HG02610 (cell line): ENCODE measurements at regions not wholly inside any gene's neighbourhood (a gene's known extent, or its start where the extent isn't known, plus 50 kb on each side); places are given as distances from the start of the nearest gene placed in this dataset.

ENCODE experiments used
- ATAC-seq: cut with Tn5 transposase; IDR thresholded peaks from one replicate; pipeline ENCODE4 v1.9.1; 2021; ENCODE audit warnings: mild to moderate bottlenecking, moderate library complexity; ENCODE audit not compliant: unreplicated experiment

GRCh38 chr3:72194458-72194857 is 409.5 kb upstream of the PROK2 start:
- no peak for ATAC-seq

DNA sequence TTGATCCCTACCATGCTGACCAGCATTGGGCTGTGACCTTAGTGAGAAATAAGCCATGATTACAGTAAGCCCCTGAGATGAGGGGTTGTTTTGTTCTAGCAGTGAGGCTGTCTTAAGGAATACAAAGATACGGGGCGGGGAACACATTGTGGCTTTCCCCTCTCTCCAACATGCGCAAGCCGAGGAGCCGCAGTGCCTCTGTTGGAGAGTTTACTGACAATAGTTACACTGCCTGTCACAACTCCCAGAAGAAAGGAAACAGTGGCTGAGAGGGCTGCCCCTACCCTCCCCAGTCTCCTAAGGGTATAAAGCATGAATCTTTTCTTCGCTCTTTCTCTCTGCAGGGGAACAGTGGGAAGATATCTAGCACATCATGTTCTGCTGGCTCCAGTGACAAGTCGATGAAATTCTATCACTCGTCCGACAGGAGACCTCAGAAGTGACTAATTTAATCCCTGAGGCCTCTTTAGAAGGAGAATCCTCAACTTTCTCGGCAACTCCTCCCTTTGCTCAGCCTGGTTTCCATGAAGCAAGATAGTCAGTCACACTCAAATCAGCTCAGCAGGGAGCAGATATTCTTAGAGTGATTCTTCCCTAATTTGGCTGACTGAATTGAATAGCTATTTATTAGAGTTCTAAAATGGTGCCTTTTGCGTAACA is 409.0 kb upstream of the PROK2 start:
- ATAC-seq: no peak

DNA sequence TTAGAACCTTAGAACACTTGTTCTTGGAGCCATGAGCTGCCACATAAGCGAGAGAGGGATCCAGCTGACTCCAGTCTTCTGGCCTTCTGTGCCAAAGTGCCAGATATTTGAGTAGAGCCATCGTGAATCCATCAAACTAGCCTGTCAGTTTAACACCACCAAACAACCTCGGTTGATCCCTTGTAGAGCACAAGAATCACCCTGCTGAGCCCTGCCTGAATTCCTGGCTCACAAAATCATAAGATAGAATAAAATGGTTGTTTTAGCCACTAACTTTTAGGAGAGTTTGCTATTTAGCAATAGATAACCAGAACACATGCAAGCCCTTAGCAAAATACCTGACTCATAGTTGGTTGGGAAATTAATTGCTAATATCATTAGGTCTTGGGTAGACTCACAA is 407.6 kb upstream of the PROK2 start:
- no peak for ATAC-seq

DNA sequence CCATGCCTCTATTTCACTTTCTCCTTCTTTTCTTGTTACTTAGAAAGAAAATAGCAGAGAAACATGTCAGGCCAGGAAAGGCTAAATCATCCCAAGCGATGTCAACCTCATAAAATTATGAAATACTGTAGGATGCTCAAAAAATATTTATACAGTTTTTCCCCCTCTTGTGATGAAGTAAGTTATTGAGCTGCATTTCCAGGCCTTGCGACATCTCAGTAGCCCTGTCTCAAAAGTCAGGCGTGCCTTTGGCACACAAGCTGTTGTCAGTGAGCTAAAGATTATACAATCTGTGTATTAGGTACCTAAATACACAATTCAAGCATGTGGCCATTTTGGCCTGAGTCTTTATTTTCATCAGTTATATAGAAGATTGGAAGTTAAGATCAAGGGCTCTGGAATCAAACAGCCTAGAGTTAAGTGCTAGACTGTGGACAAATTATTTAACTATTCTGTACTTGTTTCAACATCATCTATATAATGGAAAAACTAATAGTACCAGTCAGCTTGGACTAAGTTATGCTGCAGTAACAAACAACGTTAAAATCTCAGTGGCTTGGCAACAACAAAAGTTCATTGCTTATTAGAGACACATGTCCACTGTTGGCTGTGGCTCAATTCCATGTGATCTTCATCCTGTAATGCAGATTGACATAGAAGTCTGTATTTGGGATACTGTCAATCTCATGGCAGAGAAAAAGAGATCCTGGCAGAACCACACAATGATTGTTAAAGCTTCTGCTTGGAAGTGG is 406.4 kb upstream of the PROK2 start:
- no peak for ATAC-seq

DNA sequence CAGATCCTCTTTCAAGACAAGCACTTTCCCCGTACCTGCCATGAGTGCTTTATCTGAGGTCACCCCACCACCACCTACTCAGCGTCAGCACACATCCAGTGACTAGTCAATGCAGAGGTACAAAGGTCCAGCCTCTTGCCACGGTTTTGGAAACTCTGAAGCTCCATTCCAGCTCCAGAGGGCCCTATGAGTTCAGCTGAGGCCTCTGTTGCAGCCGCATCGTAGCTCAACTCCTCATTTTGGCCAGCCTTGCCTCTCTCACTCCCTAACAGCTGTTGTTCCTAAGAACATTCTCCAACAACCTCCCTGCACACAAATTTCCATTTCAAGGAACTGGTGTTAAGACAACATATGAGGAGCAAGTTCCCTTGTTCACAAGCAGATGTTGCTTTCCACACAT is 405.1 kb upstream of the PROK2 start:
- ATAC-seq: no peak

DNA sequence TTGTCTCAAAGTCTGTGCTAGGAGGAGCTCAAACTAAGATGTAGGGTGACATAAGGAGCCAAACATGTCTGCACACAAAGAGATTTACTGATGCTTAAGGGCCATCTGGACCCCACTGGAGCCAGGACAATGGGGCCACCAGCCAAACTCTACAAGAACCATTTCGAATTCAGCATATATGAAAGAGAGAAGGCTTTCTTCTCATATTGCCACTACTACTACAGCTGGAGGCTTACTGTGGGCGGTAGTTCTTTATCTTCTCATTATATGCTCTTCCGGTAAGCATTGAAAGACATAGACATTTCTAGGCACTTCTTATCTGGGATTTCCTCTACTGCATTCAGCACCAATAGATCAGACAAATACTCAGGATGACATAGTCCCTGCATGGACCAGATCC is 404.4 kb upstream of the PROK2 start:
- ATAC-seq: no peak

DNA sequence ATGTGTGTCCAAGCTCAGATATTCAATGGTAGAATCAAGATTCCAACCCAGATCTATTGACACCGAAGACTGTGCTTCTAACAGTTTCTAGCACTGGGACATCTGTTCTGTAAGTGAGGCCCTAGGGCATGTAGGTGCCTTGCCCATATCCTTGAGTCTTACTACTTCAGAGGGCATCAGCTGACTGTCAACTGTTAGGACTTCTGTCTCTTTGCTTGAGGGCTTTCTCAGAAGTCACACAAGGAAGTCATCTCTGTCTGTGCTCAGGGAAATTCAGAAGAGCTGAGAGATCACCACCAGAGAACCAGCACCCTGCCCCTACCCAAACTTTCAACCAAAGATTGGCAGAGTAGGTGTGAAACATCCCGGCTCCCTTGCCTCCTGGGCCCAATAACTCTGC is 403.6 kb upstream of the PROK2 start:
- ATAC-seq: no peak

GRCh38 chr3:72187131-72187530 is 402.2 kb upstream of the PROK2 start:
- ATAC-seq: no peak

- peak; percentile 3 for ATAC-seq
Measured at GRCh38 chr3:72186400-72186855, 401.5 kb upstream of the PROK2 start.

GRCh38 chr3:72185549-72186399 is 400.8 kb upstream of the PROK2 start:
- ATAC-seq: peak; percentile 74

DNA sequence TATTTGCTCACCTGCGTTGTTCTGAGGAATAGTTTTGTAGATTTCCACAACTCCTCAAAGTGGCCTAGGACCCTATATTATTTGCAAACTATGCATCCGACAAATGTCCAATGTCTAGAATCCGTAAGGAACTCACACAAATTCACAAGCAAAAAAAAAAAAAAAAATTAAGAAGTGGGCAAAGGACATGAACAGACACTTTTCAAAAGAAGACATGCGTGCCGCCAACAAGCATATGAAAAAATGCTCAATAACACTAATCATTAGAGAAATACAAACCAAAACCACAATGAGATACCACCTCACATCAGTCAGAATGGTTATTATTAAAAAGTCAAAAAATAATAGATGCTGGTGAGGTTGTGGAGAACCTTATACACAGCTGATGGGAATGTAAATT is 398.5 kb upstream of the PROK2 start:
- no peak for ATAC-seq

- no peak for ATAC-seq
Measured at GRCh38 chr3:72182206-72182605, 397.3 kb upstream of the PROK2 start.

GRCh38 chr3:72181251-72181650 is 396.3 kb upstream of the PROK2 start:
- ATAC-seq: no peak

- no peak for ATAC-seq
Measured at GRCh38 chr3:72180405-72180804, 395.5 kb upstream of the PROK2 start.

DNA sequence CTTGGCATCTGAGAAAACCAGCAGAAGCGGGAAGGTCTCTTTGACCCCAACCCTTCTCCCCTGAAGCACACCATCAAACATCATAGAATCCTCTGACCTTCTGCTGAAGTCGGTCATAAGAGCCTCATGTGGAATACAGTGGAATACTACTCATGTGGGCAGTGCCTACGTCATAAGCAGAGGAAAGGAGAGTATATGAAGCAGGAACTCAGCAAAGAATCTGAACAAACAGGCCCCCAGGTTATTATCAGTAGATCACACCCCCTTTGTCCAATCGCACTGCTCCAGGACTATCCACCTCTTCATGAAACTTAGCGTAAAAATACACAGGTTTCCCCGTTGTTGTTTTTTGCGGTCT is 394.1 kb upstream of the PROK2 start:
- no peak for ATAC-seq

DNA sequence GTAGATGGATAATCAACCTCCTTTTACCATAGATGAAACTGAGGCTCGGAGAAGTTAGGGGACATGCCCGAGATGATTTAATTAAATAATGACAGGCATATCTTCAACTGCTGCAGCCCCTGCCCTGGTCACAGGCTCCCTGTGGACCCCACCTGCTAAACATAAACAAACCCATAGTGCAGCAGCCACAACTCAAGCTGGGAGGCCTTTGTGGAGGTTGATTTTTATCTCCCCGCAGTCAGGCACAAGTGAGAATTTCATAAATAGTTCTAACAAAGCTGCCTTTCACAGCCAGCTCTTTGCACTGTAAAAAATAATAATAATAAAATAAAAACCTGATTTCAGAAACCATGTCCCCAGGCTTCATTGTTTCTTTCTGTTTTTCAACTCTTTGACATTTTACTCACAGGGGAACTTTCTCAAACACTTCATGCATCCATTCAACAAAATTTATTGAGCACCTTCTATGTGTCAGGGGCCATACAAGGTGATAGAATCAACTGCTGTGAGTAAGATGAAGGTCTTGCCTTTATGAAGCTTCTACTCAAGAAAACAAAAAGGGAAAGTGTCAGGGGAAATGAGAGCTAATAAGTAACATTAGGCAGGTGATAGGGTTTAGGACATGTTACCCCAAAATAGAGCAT is 393.6 kb upstream of the PROK2 start:
- ATAC-seq: no peak

- ATAC-seq: peak; percentile 33
Measured at GRCh38 chr3:72177075-72178050, 392.4 kb upstream of the PROK2 start.

DNA sequence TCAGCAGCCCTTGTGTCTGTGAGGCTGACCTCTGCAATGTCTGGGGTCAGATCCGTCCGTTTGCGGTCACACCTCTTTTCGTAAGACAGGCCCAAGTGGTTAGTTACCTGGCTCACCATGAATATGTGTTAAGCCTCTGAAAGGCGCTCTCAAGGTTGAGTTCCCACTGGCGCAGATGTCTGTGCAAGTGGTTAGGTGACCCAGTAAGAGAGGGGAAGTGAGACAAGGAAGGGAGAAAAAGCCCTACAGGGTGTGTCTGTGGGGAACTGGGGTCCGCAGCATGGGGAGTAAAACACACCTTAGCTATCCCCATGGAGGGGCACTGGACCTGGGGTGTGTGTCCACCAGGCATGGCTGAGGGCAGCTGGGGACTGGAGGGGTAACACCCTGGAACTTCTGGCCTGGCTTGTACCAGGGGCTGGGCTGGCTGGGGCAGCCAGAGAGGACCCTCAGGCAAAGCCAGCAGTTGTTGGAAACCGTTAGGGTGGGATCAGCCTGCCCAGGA is 391.6 kb upstream of the PROK2 start:
- peak; percentile 94 for ATAC-seq

- ATAC-seq: no peak
Measured at GRCh38 chr3:72175296-72175858, 390.4 kb upstream of the PROK2 start.

- ATAC-seq: no peak
Measured at GRCh38 chr3:72174890-72175289, 389.9 kb upstream of the PROK2 start.
